GM19023 (cell line): ENCODE measurements at regions not wholly inside any gene's neighbourhood (a gene's known extent, or its start where the extent isn't known, plus 50 kb on each side); places are given as distances from the start of the nearest gene placed in this dataset.

ENCODE experiments used
- ATAC-seq: cut with Tn5 transposase; IDR thresholded peaks from one replicate; pipeline ENCODE4 v1.9.1; 2021; ENCODE audit warnings: mild to moderate bottlenecking, moderate library complexity; ENCODE audit not compliant: unreplicated experiment

GRCh38 chr13:99893567-99893966, 78.0 kb downstream of the ZIC5 start:
- no peak for ATAC-seq

GRCh38 chr13:99892866-99893504, 78.6 kb downstream of the ZIC5 start:
- no peak for ATAC-seq

- no peak for ATAC-seq
Measured at GRCh38 chr13:99892196-99892613, 79.4 kb downstream of the ZIC5 start.

GRCh38 chr13:99886706-99887105, 84.9 kb downstream of the ZIC5 start:
- ATAC-seq, result no peak

- ATAC-seq, result no peak
Measured at GRCh38 chr13:99884913-99885312, 86.7 kb downstream of the ZIC5 start.

- no peak for ATAC-seq
Measured at GRCh38 chr13:99883805-99884204, 87.8 kb downstream of the ZIC5 start.

GRCh38 chr13:99878921-99879610, 92.5 kb downstream of the ZIC5 start:
- ATAC-seq, result no peak

GRCh38 chr13:99876651-99877050, 94.9 kb downstream of the ZIC5 start:
- no peak for ATAC-seq

- ATAC-seq, result no peak
Measured at GRCh38 chr13:99875391-99875790, 96.2 kb downstream of the ZIC5 start.

- ATAC-seq, result no peak
Measured at GRCh38 chr13:99873832-99874430, 97.6 kb downstream of the ZIC5 start.

- ATAC-seq, result no peak
Measured at GRCh38 chr13:99873141-99873540, 98.4 kb downstream of the ZIC5 start.

GRCh38 chr13:99871249-99871898, 100.2 kb downstream of the ZIC5 start:
- ATAC-seq, result no peak

- no peak for ATAC-seq
Measured at GRCh38 chr13:99870541-99870940, 101.0 kb downstream of the ZIC5 start.

- no peak for ATAC-seq
Measured at GRCh38 chr13:99869830-99870229, 101.7 kb downstream of the ZIC5 start.

GRCh38 chr13:99868767-99869166, 102.8 kb downstream of the ZIC5 start:
- ATAC-seq, result no peak

- ATAC-seq, result no peak
Measured at GRCh38 chr13:99867535-99868257, 103.9 kb downstream of the ZIC5 start.

GRCh38 chr13:99866781-99867180, 104.8 kb downstream of the ZIC5 start:
- no peak for ATAC-seq

- ATAC-seq, result no peak
Measured at GRCh38 chr13:99865420-99865930, 106.1 kb downstream of the ZIC5 start.

- ATAC-seq, result no peak
Measured at GRCh38 chr13:99864627-99864990, 107.0 kb downstream of the ZIC5 start.

- no peak for ATAC-seq
Measured at GRCh38 chr13:99863789-99864626, 107.6 kb downstream of the ZIC5 start.
